Type B pancreatic cell (in vitro differentiated cells): ENCODE measurements at regions not wholly inside any gene's neighbourhood (a gene's known extent, or its start where the extent isn't known, plus 50 kb on each side); places are given as distances from the start of the nearest gene placed in this dataset.

Source experiments
- DNase-seq: peaks from one replicate; pipeline ENCODE4 v3.0.0; 2021; ENCODE audit warnings: mixed read lengths; ENCODE audit not compliant: unreplicated experiment; ENCODE audit errors: extremely low spot score
- H3K27ac Mint-ChIP-seq: 2 replicates; pipeline ENCODE4 v1.8.0; 2021; ENCODE audit warnings: mild to moderate bottlenecking, mixed read lengths
- H3K27me3 Mint-ChIP-seq: 2 replicates; pipeline ENCODE4 v1.8.0; 2021; ENCODE audit warnings: mixed read lengths
- H3K36me3 Mint-ChIP-seq: 2 replicates; pipeline ENCODE4 v1.8.0; 2021; ENCODE audit warnings: mixed read lengths
- H3K4me1 Mint-ChIP-seq: one replicate; pipeline ENCODE4 v1.8.0; 2021; ENCODE audit warnings: mixed read lengths; ENCODE audit not compliant: unreplicated experiment
- H3K4me3 Mint-ChIP-seq: 2 replicates; pipeline ENCODE4 v1.8.0; 2021; ENCODE audit warnings: mild to moderate bottlenecking, mixed read lengths
- H3K9me3 Mint-ChIP-seq: 2 replicates; pipeline ENCODE4 v1.8.0; 2021; ENCODE audit warnings: mixed read lengths
- CTCF ChIP-seq: fragments of 200-600 bp; sonication (generic); conservative IDR thresholded peaks from 2 replicates; pipeline ENCODE4 v1.5.0; 2021; ENCODE audit warnings: antibody characterized with exemption, mild to moderate bottlenecking

GRCh38 chr1:95627244-95627643, 393.2 kb downstream of the RWDD3 start:
- Mint-ChIP-seq H3K27ac (no peak overlapping the region), H3K4me1 (no peaks in the 10 kb centered on the region), H3K27me3 (no peaks in the 10 kb centered on the region), H3K4me3 (no peak overlapping the region), H3K36me3 (no peaks in the 10 kb centered on the region), H3K9me3 (no peaks in the 10 kb centered on the region)
- no peak for DNase-seq
- TF ChIP-seq CTCF: no peak

GRCh38 chr1:95631695-95632094, 397.7 kb downstream of the RWDD3 start:
- TF ChIP-seq CTCF: no peak
- Mint-ChIP-seq H3K27me3 (no peaks in the 10 kb centered on the region), H3K36me3 (no peaks in the 10 kb centered on the region), H3K4me1 (no peaks in the 10 kb centered on the region), H3K9me3 (no peaks in the 10 kb centered on the region), H3K27ac (no peak overlapping the region), H3K4me3 (no peak overlapping the region)
- no peak for DNase-seq

GRCh38 chr1:95635811-95636210, 401.8 kb downstream of the RWDD3 start:
- Mint-ChIP-seq H3K4me3 (no peak overlapping the region), H3K27me3 (no peaks in the 10 kb centered on the region), H3K27ac (no peak overlapping the region), H3K36me3 (no peaks in the 10 kb centered on the region), H3K9me3 (no peaks in the 10 kb centered on the region), H3K4me1 (peaks cover 4% of the 10 kb centered on the region)
- TF ChIP-seq CTCF: no peak
- no peak for DNase-seq

GRCh38 chr1:95636897-95637296, 402.9 kb downstream of the RWDD3 start:
- no peaks in the 10 kb centered on the region for H3K27me3 Mint-ChIP-seq
- TF ChIP-seq CTCF: no peak
- no peaks in the 10 kb centered on the region for H3K36me3 Mint-ChIP-seq
- peaks cover 5% of the 10 kb centered on the region for H3K4me1 Mint-ChIP-seq
- H3K9me3 Mint-ChIP-seq: no peaks in the 10 kb centered on the region
- no peak overlapping the region for H3K4me3 Mint-ChIP-seq
- no peak for DNase-seq
- no peak overlapping the region for H3K27ac Mint-ChIP-seq

- H3K9me3 Mint-ChIP-seq: no peaks in the 10 kb centered on the region
- DNase-seq: no peak
- H3K27ac Mint-ChIP-seq: no peak overlapping the region
- H3K4me3 Mint-ChIP-seq: no peak overlapping the region
- H3K4me1 Mint-ChIP-seq: peaks cover 5% of the 10 kb centered on the region
- no peaks in the 10 kb centered on the region for H3K27me3 Mint-ChIP-seq
- no peak for TF ChIP-seq CTCF
- no peaks in the 10 kb centered on the region for H3K36me3 Mint-ChIP-seq
These were observed 406.7 kb downstream of the RWDD3 start for GRCh38 chr1:95640746-95641145.

- TF ChIP-seq CTCF: no peak
- DNase-seq: no peak
- H3K27me3 Mint-ChIP-seq: no peaks in the 10 kb centered on the region
- peaks cover under 1% of the 10 kb centered on the region for H3K9me3 Mint-ChIP-seq
- no peak overlapping the region for H3K4me3 Mint-ChIP-seq
- H3K27ac Mint-ChIP-seq: no peak overlapping the region
- H3K36me3 Mint-ChIP-seq: no peaks in the 10 kb centered on the region
- peaks cover 5% of the 10 kb centered on the region for H3K4me1 Mint-ChIP-seq
These were observed 407.4 kb downstream of the RWDD3 start for GRCh38 chr1:95641386-95641785.
